ENCODE measurements at regions not wholly inside any gene's neighbourhood (a gene's known extent, or its start where the extent isn't known, plus 50 kb on each side); places are given as distances from the start of the nearest gene placed in this dataset.
A peak's percentile ranks its signal among the peaks of the same experiment; 100 is the strongest.

DNA sequence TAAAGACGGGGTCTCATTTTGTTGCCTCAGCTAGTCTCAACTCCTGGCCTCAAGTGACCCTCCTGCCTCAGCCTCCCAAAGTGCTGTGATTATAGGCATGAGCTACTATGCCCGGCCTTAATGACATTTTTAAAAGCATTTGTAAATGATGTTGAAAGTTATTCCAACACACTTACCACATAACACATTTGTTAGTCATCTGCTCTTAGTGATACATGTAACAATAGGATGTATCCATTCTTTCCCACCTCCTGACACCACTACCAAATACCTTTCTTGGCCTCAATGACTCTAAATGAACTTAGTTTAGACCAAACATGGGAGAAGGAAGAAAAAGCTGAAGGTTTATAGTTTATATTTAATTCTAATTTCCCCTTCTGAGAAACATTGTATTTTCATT, 59.8 kb upstream of the MEDAG start:
- H3K9me3 ChIP-seq (replicated peaks): peaks cover 20% of the 10 kb centered on the region
- H3K27ac ChIP-seq (replicated peaks): no peak overlapping the region
- DNase-seq: no peak
- intact Hi-C loops (cut with micrococcal nuclease): no loop called here
- TF ChIP-seq, protein P1, sequence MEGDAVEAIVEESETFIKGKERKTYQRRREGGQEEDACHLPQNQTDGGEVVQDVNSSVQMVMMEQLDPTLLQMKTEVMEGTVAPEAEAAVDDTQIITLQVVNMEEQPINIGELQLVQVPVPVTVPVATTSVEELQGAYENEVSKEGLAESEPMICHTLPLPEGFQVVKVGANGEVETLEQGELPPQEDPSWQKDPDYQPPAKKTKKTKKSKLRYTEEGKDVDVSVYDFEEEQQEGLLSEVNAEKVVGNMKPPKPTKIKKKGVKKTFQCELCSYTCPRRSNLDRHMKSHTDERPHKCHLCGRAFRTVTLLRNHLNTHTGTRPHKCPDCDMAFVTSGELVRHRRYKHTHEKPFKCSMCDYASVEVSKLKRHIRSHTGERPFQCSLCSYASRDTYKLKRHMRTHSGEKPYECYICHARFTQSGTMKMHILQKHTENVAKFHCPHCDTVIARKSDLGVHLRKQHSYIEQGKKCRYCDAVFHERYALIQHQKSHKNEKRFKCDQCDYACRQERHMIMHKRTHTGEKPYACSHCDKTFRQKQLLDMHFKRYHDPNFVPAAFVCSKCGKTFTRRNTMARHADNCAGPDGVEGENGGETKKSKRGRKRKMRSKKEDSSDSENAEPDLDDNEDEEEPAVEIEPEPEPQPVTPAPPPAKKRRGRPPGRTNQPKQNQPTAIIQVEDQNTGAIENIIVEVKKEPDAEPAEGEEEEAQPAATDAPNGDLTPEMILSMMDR (IDR thresholded peaks at IDR 0.05; ENCODE audit: borderline replicate concordance): no peak
- H3K27me3 ChIP-seq (ENCODE audit: low read depth): no peaks in the 10 kb centered on the region
- no peaks in the 10 kb centered on the region for H3K4me1 ChIP-seq
- no peak overlapping the region for H3K4me3 ChIP-seq
- H3K36me3 ChIP-seq: no peaks in the 10 kb centered on the region

DNA sequence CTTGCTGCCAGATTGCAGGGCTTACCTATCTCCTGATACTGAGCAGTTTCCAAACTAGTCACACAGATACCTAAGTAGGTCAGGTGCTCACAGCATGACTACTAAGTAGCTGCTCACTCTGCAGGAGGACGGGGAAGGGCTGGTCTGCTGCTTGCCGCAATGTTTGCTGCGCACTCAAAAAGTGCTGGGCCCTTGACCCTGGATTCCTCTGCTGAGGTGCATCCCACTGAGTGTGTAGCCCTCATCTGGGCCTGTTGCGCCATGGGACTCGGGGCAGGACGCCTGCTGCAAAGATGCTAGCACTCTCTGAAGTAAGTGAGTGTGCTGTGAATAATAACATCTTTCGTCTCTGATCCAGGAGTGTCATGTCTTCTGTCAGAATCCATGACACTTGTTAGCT, 59.2 kb upstream of the MEDAG start:
- intact Hi-C loops (cut with micrococcal nuclease): no loop called here
- no peaks in the 10 kb centered on the region for H3K36me3 ChIP-seq
- H3K4me1 ChIP-seq: no peaks in the 10 kb centered on the region
- H3K4me3 ChIP-seq: no peak overlapping the region
- DNase-seq: no peak
- TF ChIP-seq, protein P1 (IDR thresholded peaks at IDR 0.05; ENCODE audit: borderline replicate concordance): no peak
- peaks cover 20% of the 10 kb centered on the region for H3K9me3 ChIP-seq (replicated peaks)
- no peaks in the 10 kb centered on the region for H3K27me3 ChIP-seq (ENCODE audit: low read depth)
- no peak overlapping the region for H3K27ac ChIP-seq (replicated peaks)

DNA sequence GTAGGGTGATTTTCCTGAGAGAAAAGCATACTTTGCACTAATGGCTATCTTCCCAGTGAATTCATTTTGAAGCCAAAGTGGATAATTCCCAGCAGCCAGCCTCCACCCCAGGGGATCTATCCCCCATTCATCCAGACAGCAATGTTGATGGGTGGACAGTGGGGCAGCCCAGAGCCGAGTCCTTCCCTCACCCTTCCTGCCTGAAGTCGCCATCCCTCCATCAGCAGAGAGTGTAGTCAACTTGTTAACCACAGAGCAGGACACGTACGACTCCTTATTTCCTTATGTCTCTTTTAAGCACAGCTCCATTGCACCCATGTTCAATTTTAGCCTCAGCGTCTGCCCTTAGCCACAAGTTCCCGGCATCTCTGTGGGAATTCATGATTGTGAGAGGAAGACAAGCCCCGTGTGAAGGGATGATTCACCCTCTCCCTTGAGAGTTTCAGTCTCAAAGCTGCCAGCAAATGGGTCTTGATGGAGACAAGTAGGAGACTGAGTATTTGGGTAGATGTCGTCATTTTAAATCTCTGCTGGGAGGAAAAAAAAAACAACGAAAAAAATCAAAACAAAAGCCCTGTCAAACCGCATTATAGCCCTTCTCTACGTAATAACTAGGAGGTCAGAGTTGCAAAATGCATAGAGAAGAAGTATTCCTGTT, 58.3 kb upstream of the MEDAG start:
- Histone ChIP-seq H3K4me3 (no peak overlapping the region), H3K27me3 (ENCODE audit: low read depth) (peaks cover 5% of the 10 kb centered on the region), H3K9me3 (replicated peaks) (peaks cover 20% of the 10 kb centered on the region), H3K4me1 (no peaks in the 10 kb centered on the region), H3K27ac (replicated peaks) (peak overlapping the region; percentile 48), H3K36me3 (no peaks in the 10 kb centered on the region)
- intact Hi-C loops (cut with micrococcal nuclease): no loop called here
- DNase-seq: no peak
- TF ChIP-seq, protein P1 (IDR thresholded peaks at IDR 0.05; ENCODE audit: borderline replicate concordance): no peak

GRCh38 chr13:30848332-30849027, 57.6 kb upstream of the MEDAG start:
- Histone ChIP-seq H3K36me3 (no peaks in the 10 kb centered on the region), H3K27me3 (ENCODE audit: low read depth) (peaks cover 5% of the 10 kb centered on the region), H3K9me3 (replicated peaks) (peaks cover 20% of the 10 kb centered on the region), H3K4me3 (no peak overlapping the region), H3K4me1 (no peaks in the 10 kb centered on the region), H3K27ac (replicated peaks) (peak overlapping the region; percentile 48)
- TF ChIP-seq, protein P1 (IDR thresholded peaks at IDR 0.05; ENCODE audit: borderline replicate concordance): no peak
- intact Hi-C loops (cut with micrococcal nuclease): no loop called here
- no peak for DNase-seq

GRCh38 chr13:30849611-30850010, 56.5 kb upstream of the MEDAG start:
- TF ChIP-seq, protein P1 (IDR thresholded peaks at IDR 0.05; ENCODE audit: borderline replicate concordance): no peak
- Histone ChIP-seq H3K4me3 (no peak overlapping the region), H3K27ac (replicated peaks) (no peak overlapping the region), H3K4me1 (no peaks in the 10 kb centered on the region), H3K36me3 (no peaks in the 10 kb centered on the region), H3K9me3 (replicated peaks) (peaks cover 20% of the 10 kb centered on the region), H3K27me3 (ENCODE audit: low read depth) (peaks cover 5% of the 10 kb centered on the region)
- intact Hi-C loops (cut with micrococcal nuclease): no loop called here
- DNase-seq: no peak
